Progenitor cell of endocrine pancreas (in vitro differentiated cells): ENCODE measurements at regions not wholly inside any gene's neighbourhood (a gene's known extent, or its start where the extent isn't known, plus 50 kb on each side); places are given as distances from the start of the nearest gene placed in this dataset.

Experiments
- DNase-seq: peaks from one replicate; pipeline ENCODE4 v3.0.0; 2021; ENCODE audit warnings: low spot score; ENCODE audit not compliant: unreplicated experiment
- H3K27ac Mint-ChIP-seq: 2 replicates; pipeline ENCODE4 v1.8.0; 2021; ENCODE audit warnings: mild to moderate bottlenecking, moderate library complexity, mixed read lengths
- H3K27me3 Mint-ChIP-seq: 2 replicates; pipeline ENCODE4 v1.8.0; 2021; ENCODE audit warnings: mixed read lengths
- H3K36me3 Mint-ChIP-seq: 2 replicates; pipeline ENCODE4 v1.8.0; 2022; ENCODE audit warnings: mixed read lengths; ENCODE audit not compliant: insufficient read depth
- H3K4me1 Mint-ChIP-seq: 2 replicates; pipeline ENCODE4 v1.8.0; 2021; ENCODE audit warnings: low read depth, mixed read lengths
- H3K4me3 Mint-ChIP-seq: 2 replicates; pipeline ENCODE4 v1.8.0; 2021; ENCODE audit warnings: low read depth, mild to moderate bottlenecking, moderate library complexity, mixed read lengths
- H3K9me3 Mint-ChIP-seq: 2 replicates; pipeline ENCODE4 v1.8.0; 2021; ENCODE audit warnings: low read depth, mixed read lengths
- TF ChIP-seq, protein P1 (sequence below): fragments of 200-600 bp; sonication (generic); IDR thresholded peaks from one replicate; pipeline ENCODE4 v1.5.0; 2021; ENCODE audit warnings: antibody characterized with exemption, mild to moderate bottlenecking; ENCODE audit not compliant: unreplicated experiment

DNA sequence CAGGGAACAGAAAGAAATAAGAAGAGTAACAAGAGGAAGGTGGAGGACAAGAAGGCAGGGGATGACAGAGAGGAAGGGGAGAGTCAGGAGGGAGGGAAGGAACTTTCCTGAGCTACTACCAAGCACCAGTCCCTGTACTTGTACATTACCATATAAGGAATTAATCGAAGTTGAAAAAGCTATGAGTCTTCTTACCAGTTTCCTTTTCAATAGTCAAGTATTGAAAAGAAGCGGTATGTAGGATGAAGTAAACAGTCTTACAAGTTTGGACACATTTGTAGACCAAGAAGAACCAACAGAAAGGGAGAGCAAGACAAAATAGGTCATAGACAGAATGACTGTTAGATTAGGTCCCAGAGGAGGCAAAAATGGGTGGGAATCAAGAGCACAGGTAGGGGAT, 629.7 kb upstream of the DIPK2B start:
- no peaks in the 10 kb centered on the region for H3K4me1 Mint-ChIP-seq
- H3K9me3 Mint-ChIP-seq = peaks cover 17% of the 10 kb centered on the region
- no peak overlapping the region for H3K27ac Mint-ChIP-seq
- no peak overlapping the region for H3K4me3 Mint-ChIP-seq
- TF ChIP-seq, protein P1, sequence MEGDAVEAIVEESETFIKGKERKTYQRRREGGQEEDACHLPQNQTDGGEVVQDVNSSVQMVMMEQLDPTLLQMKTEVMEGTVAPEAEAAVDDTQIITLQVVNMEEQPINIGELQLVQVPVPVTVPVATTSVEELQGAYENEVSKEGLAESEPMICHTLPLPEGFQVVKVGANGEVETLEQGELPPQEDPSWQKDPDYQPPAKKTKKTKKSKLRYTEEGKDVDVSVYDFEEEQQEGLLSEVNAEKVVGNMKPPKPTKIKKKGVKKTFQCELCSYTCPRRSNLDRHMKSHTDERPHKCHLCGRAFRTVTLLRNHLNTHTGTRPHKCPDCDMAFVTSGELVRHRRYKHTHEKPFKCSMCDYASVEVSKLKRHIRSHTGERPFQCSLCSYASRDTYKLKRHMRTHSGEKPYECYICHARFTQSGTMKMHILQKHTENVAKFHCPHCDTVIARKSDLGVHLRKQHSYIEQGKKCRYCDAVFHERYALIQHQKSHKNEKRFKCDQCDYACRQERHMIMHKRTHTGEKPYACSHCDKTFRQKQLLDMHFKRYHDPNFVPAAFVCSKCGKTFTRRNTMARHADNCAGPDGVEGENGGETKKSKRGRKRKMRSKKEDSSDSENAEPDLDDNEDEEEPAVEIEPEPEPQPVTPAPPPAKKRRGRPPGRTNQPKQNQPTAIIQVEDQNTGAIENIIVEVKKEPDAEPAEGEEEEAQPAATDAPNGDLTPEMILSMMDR = no peak
- peaks cover 11% of the 10 kb centered on the region for H3K36me3 Mint-ChIP-seq
- no peak for DNase-seq
- H3K27me3 Mint-ChIP-seq = no peaks in the 10 kb centered on the region

DNA sequence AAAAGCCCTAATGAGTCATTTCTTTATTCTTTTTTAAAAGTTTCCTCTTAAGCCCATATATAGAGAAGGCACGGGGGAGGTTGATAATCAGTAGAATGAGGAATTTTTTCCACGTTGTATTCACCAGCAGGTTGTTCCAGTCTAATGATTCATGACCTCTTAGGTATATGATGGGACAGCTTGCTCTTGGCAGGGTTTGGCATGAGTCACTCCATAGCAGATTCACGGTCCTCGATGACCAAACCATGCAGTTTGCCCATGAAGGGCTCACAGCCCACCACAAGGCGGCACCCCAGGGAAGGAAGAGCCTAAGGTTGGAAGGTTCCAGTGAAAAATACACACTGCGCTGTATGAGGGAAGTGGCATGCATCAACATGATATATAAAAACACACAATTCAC, 623.8 kb upstream of the DIPK2B start:
- no peaks in the 10 kb centered on the region for H3K4me1 Mint-ChIP-seq
- no peak for DNase-seq
- TF ChIP-seq, protein P1 = peak; percentile 24
- H3K9me3 Mint-ChIP-seq = peaks cover 13% of the 10 kb centered on the region
- H3K36me3 Mint-ChIP-seq = peaks cover 12% of the 10 kb centered on the region
- no peak overlapping the region for H3K4me3 Mint-ChIP-seq
- H3K27me3 Mint-ChIP-seq = no peaks in the 10 kb centered on the region
- H3K27ac Mint-ChIP-seq = no peak overlapping the region

DNA sequence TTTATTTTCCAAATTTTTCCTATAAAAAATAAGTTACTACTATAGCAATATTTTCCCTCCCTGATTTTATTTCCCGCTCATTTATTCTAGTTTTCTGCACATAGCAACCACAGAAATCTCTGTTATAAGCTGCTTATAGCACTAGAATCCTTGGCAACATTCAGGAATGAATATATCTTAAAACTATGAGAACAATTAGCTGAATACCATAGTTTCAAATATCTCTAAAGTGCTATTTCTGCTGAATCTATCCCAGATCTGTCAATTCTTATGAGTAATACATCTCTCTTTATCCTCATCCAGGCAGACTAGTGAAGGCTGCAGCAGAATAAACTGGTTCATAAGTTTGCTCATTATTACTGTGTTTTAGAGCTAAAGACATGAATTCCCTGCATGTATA, 622.9 kb upstream of the DIPK2B start:
- Mint-ChIP-seq H3K27ac (no peak overlapping the region), H3K27me3 (no peaks in the 10 kb centered on the region), H3K9me3 (peaks cover 15% of the 10 kb centered on the region), H3K36me3 (peaks cover 18% of the 10 kb centered on the region), H3K4me1 (no peaks in the 10 kb centered on the region), H3K4me3 (no peak overlapping the region)
- TF ChIP-seq, protein P1 = no peak
- no peak for DNase-seq

DNA sequence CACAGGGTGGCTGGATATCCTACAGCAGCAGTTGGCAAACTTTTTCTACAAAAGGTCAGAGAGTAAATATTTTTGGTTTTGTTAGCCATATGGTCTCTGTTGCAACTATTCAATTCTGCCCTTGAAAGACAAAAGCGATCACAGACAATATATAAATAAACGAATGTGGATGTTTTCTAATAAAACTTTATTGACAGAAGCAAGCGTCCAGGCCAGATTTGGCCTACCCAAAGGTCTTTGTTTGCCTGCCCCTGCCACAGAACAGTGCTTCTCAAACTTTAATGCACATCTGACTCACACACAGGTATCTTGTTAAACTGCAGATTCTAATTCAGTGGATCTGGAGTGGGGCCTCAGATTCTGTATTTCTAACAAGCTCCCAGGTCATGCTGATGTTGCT, 621.4 kb upstream of the DIPK2B start:
- no peaks in the 10 kb centered on the region for H3K4me1 Mint-ChIP-seq
- no peak overlapping the region for H3K27ac Mint-ChIP-seq
- no peaks in the 10 kb centered on the region for H3K27me3 Mint-ChIP-seq
- H3K9me3 Mint-ChIP-seq = peaks cover 12% of the 10 kb centered on the region
- DNase-seq = no peak
- no peak overlapping the region for H3K4me3 Mint-ChIP-seq
- H3K36me3 Mint-ChIP-seq = peaks cover 22% of the 10 kb centered on the region
- TF ChIP-seq, protein P1 = no peak

DNA sequence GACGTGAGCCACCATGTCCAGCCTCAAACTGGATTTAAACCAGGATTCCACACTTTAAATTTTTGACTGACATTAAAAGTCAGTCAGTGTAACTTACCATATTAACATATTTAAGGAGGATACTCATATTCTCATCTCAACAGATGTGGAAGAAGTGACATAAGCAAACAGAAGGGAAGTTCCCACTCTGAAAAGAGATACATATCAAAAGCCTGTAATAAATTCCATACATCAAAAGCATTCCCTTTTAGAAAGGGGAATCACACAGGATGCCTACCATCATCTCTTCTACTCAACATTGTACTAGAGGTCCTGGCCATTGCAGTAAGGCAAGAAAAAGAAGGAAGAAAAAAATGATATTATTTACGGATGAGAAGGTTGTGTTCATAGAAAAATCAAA, 618.2 kb upstream of the DIPK2B start:
- Mint-ChIP-seq H3K4me1 (no peaks in the 10 kb centered on the region), H3K4me3 (no peak overlapping the region), H3K27ac (no peak overlapping the region), H3K36me3 (peaks cover 22% of the 10 kb centered on the region), H3K9me3 (peaks cover 9% of the 10 kb centered on the region), H3K27me3 (no peaks in the 10 kb centered on the region)
- TF ChIP-seq, protein P1 = no peak
- no peak for DNase-seq
